IMR-90 (cell line): ENCODE measurements at regions not wholly inside any gene's neighbourhood (a gene's known extent, or its start where the extent isn't known, plus 50 kb on each side); places are given as distances from the start of the nearest gene placed in this dataset.
A peak's percentile ranks its signal among the peaks of the same experiment; 100 is the strongest.
"Not testable (repeated sequence)": the region's sequence is repeated elsewhere in the genome, so short reads cannot be mapped to it uniquely, and the experiment has no call there.

ENCODE experiments used
- ATAC-seq: fragments of 200-7000 bp; cut with Tn5 transposase; 2 replicates; pipeline ENCODE4 v1.9.1; 2020; ENCODE audit warnings: low read depth, mild to moderate bottlenecking, moderate library complexity
- BruUV-seq: library from RNA; stranded (reverse); fragments of 400-500 nt; replicated peaks from 2 replicates; lab custom pipeline; 2021; lab: Mats Ljungman, UMichigan
- CTCF ChIA-PET: fragments of 300-600 bp; formaldehyde crosslinking; extraction: SDS; loops from one replicate; lab custom pipeline; 2021; ENCODE audit warnings: antibody characterized with exemption; lab: Yijun Ruan, JAX
- POLR2A ChIA-PET: fragments of 300-600 bp; sonication (Branson Sonifier 250); formaldehyde crosslinking; loops from one replicate; lab custom pipeline; 2022; ENCODE audit warnings: antibody characterized with exemption; ENCODE audit not compliant: unreplicated experiment; lab: Charles Lee
- DNase-seq: peaks from one replicate; pipeline ENCODE4 v3.0.0; 2013
- H2AFZ ChIP-seq: replicated peaks from 2 replicates; pipeline ENCODE3; 2013; ENCODE audit warnings: low read length, mild to moderate bottlenecking; ENCODE audit not compliant: poor library complexity
- H2AK5ac ChIP-seq: 2 replicates; pipeline ENCODE4 v1.6.1; 2013; ENCODE audit warnings: low read depth, low read length, inconsistent platforms
- H2AK9ac ChIP-seq: replicated peaks from 2 replicates; pipeline ENCODE3; 2013; ENCODE audit warnings: mild to moderate bottlenecking, low read depth, low read length, moderate library complexity; ENCODE audit not compliant: poor library complexity
- H2BK120ac ChIP-seq: 2 replicates; pipeline ENCODE4 v1.6.1; 2013; ENCODE audit warnings: low read depth, low read length, inconsistent platforms
- H2BK15ac ChIP-seq: 3 replicates; pipeline ENCODE4 v1.6.1; 2013; ENCODE audit warnings: low read depth, low read length, inconsistent platforms
- H2BK20ac ChIP-seq: 2 replicates; pipeline ENCODE4 v1.6.1; 2013; ENCODE audit warnings: low read depth, mild to moderate bottlenecking, inconsistent platforms, low read length, moderate library complexity
- H2BK5ac ChIP-seq: 2 replicates; pipeline ENCODE4 v1.6.1; 2013; ENCODE audit warnings: mild to moderate bottlenecking, low read depth, low read length, inconsistent platforms; ENCODE audit not compliant: poor library complexity, severe bottlenecking
- H3K14ac ChIP-seq: replicated peaks from 2 replicates; pipeline ENCODE4 v1.6.1; 2013; ENCODE audit warnings: low read depth, low read length, inconsistent platforms
- H3K18ac ChIP-seq: 2 replicates; pipeline ENCODE4 v1.6.1; 2013; ENCODE audit warnings: low read depth, low read length, control low read depth
- H3K23ac ChIP-seq: 2 replicates; pipeline ENCODE4 v1.6.1; 2013; ENCODE audit warnings: low read depth, low read length, inconsistent platforms
- H3K27ac ChIP-seq: 2 replicates; pipeline ENCODE4 v1.5.1; 2013; ENCODE audit warnings: mild to moderate bottlenecking, control low read depth, low read length; ENCODE audit not compliant: insufficient read depth
- H3K27me3 ChIP-seq: 2 replicates; pipeline ENCODE4 v1.6.1; 2013; ENCODE audit warnings: low read length; ENCODE audit not compliant: control insufficient read depth, insufficient read depth
- H3K36me3 ChIP-seq: 2 replicates; pipeline ENCODE4 v1.6.1; 2013; ENCODE audit warnings: low read length, mixed read lengths; ENCODE audit not compliant: control insufficient read depth, insufficient read depth
- H3K4ac ChIP-seq: 2 replicates; pipeline ENCODE4 v1.6.1; 2013; ENCODE audit warnings: low read depth, low read length, inconsistent platforms
- H3K4me1 ChIP-seq: 2 replicates; pipeline ENCODE4 v1.6.1; 2013; ENCODE audit warnings: low read length, mixed read lengths; ENCODE audit not compliant: control insufficient read depth, insufficient read depth
- H3K4me2 ChIP-seq: 2 replicates; pipeline ENCODE4 v1.6.1; 2013; ENCODE audit warnings: low read depth, mild to moderate bottlenecking, control low read depth, low read length, moderate library complexity
- H3K4me3 ChIP-seq: 2 replicates; pipeline ENCODE4 v1.5.1; 2013; ENCODE audit warnings: low read depth, mild to moderate bottlenecking, control low read depth, low read length, moderate library complexity; ENCODE audit not compliant: insufficient read depth
- H3K56ac ChIP-seq: 2 replicates; pipeline ENCODE4 v1.6.1; 2013; ENCODE audit warnings: low read length, inconsistent platforms; ENCODE audit not compliant: insufficient read depth; ENCODE audit errors: extremely low read depth
- H3K79me1 ChIP-seq, 2 experiments: 2 replicates each; pipeline ENCODE4 v1.6.1; 2013; ENCODE audit warnings: low read length in 2 of 2, inconsistent platforms in 1 of 2, low read depth in 1 of 2
- H3K9ac ChIP-seq: 2 replicates; pipeline ENCODE4 v1.6.1; 2013; ENCODE audit warnings: low read depth, low read length, control low read depth
- H3K9me1 ChIP-seq: 2 replicates; pipeline ENCODE4 v1.6.1; 2013; ENCODE audit warnings: low read length, inconsistent platforms; ENCODE audit not compliant: insufficient read depth
- H3K9me3 ChIP-seq: 2 replicates; pipeline ENCODE4 v1.6.1; 2013; ENCODE audit warnings: low read length; ENCODE audit not compliant: control insufficient read depth, insufficient read depth
- H4K20me1 ChIP-seq: 2 replicates; pipeline ENCODE4 v1.6.1; 2013; ENCODE audit warnings: low read length, inconsistent platforms; ENCODE audit not compliant: insufficient read depth
- H4K5ac ChIP-seq: 2 replicates; pipeline ENCODE4 v1.6.1; 2013; ENCODE audit warnings: mild to moderate bottlenecking, low read depth, low read length, control low read depth
- H4K8ac ChIP-seq, 2 experiments: 2 replicates each; pipeline ENCODE4 v1.6.1; 2013; ENCODE audit warnings: low read depth in 2 of 2, low read length in 2 of 2, control low read depth in 1 of 2, inconsistent platforms in 1 of 2
- H4K91ac ChIP-seq: 2 replicates; pipeline ENCODE4 v1.6.1; 2013; ENCODE audit warnings: low read depth, low read length, inconsistent platforms; ENCODE audit not compliant: insufficient read depth
- WGBS, 2 experiments: methylation state at CpG; one replicate each; pipeline versions ENCODE4 v1.1.5 to v1.1.7; 2013; ENCODE audit warnings: missing lambda C conversion rate in 2 of 2; ENCODE audit not compliant: insufficient read length in 1 of 2; ENCODE audit errors: extremely low coverage in 2 of 2; 5-methylcytosine and 5-hydroxymethylcytosine counted together
- dilution Hi-C: fragments of 300-500 bp; cut with HindIII; formaldehyde crosslinking; loops from one replicate; pipeline ENCODE4 v1.14.3; 2018; ENCODE audit warnings: low sequenced_read_pairs; ENCODE audit not compliant: unreplicated experiment
- in situ Hi-C: fragments of 300-500 bp; cut with MboI; formaldehyde crosslinking; loops from 3 replicates; pipeline ENCODE4 v1.14.3; 2019; ENCODE audit warnings: low sequenced_read_pairs, inconsistent platforms, mixed read lengths
- intact Hi-C: fragments of 100-400 bp; cut with micrococcal nuclease; formaldehyde crosslinking; loops from 2 replicates; pipeline ENCODE4 v1.10.0; 2022

GRCh38 chr10:77722956-77723355 lies 85.3 kb upstream of the KCNMA1 start:
- peak; percentile 38 for DNase-seq
- H3K4ac ChIP-seq, H3K18ac ChIP-seq, intact Hi-C loops, H3K9me3 ChIP-seq, ATAC-seq, H2AFZ ChIP-seq, H3K9me1 ChIP-seq, H3K9ac ChIP-seq, H4K91ac ChIP-seq, H4K8ac ChIP-seq, H3K27ac ChIP-seq, H3K56ac ChIP-seq, H3K27me3 ChIP-seq, H2AK9ac ChIP-seq, H2BK15ac ChIP-seq, H3K79me1 ChIP-seq, H3K4me2 ChIP-seq, H2AK5ac ChIP-seq, H3K4me3 ChIP-seq, H3K14ac ChIP-seq, dilution Hi-C loops, POLR2A ChIA-PET, BruUV-seq, H4K20me1 ChIP-seq, H3K36me3 ChIP-seq, H3K23ac ChIP-seq, H3K4me1 ChIP-seq, H4K5ac ChIP-seq, H2BK5ac ChIP-seq: not testable (repeated sequence)
- in situ Hi-C loops: loop anchor here (5.0 kb wide), 1 partner anchor 34 kb away; no protein-coding TSS in a partner anchor
- CTCF ChIA-PET: interaction anchor here (0.8 to 1.7 kb wide), 2 partner anchors 12 to 34 kb away, joined by 3 to 8 read pairs; no protein-coding TSS in a partner anchor
- Histone ChIP-seq H2BK120ac (peak overlapping the region; percentile 27), H2BK20ac (0 out of 2 replicates have a peak overlapping the region, but pooled peaks have one; percentile 48)
- 100% methylated on average over 1 of the region's 3 CpGs; no CpG with 5 or more reads in 1 of the 2 experiments for WGBS, 2 experiments
